Myocyte (in vitro differentiated cells): ENCODE measurements at regions not wholly inside any gene's neighbourhood (a gene's known extent, or its start where the extent isn't known, plus 50 kb on each side); places are given as distances from the start of the nearest gene placed in this dataset.
"Not testable (repeated sequence)": the region's sequence is repeated elsewhere in the genome, so short reads cannot be mapped to it uniquely, and the experiment has no call there.

Experiments used
- DNase-seq: peaks from one replicate; pipeline ENCODE4 v3.0.0-alpha.2; 2012; ENCODE audit warnings: low read depth

- no peak for DNase-seq
Observed at GRCh38 chr2:60357996-60358395, 195.5 kb downstream of the BCL11A start.

GRCh38 chr2:60356346-60356745 is 197.1 kb downstream of the BCL11A start:
- DNase-seq: no peak

- DNase-seq: no peak
Observed at GRCh38 chr2:60355849-60356261, 197.6 kb downstream of the BCL11A start.

- DNase-seq: no peak
Observed at GRCh38 chr2:60354713-60355112, 198.7 kb downstream of the BCL11A start.

- DNase-seq: no peak
Observed at GRCh38 chr2:60353863-60354262, 199.6 kb downstream of the BCL11A start.

GRCh38 chr2:60353406-60353800 is 200.1 kb downstream of the BCL11A start:
- DNase-seq: no peak

- no peak for DNase-seq
Observed at GRCh38 chr2:60352491-60353405, 200.7 kb downstream of the BCL11A start.

- no peak for DNase-seq
Observed at GRCh38 chr2:60351802-60352201, 201.7 kb downstream of the BCL11A start.

GRCh38 chr2:60351321-60351720 is 202.1 kb downstream of the BCL11A start:
- no peak for DNase-seq

- no peak for DNase-seq
Observed at GRCh38 chr2:60350791-60351190, 202.7 kb downstream of the BCL11A start.

GRCh38 chr2:60347781-60348180 is 205.7 kb downstream of the BCL11A start:
- DNase-seq: no peak

GRCh38 chr2:60342491-60342890 is 211.0 kb downstream of the BCL11A start:
- DNase-seq: not testable (repeated sequence)

- DNase-seq: no peak
Observed at GRCh38 chr2:60341151-60341550, 212.3 kb downstream of the BCL11A start.

- DNase-seq: no peak
Observed at GRCh38 chr2:60339286-60339685, 214.2 kb downstream of the BCL11A start.

GRCh38 chr2:60337142-60337497 is 216.3 kb downstream of the BCL11A start:
- DNase-seq: no peak

- DNase-seq: no peak
Observed at GRCh38 chr2:60336442-60337141, 216.9 kb downstream of the BCL11A start.

GRCh38 chr2:60335533-60336237 is 217.8 kb downstream of the BCL11A start:
- no peak for DNase-seq

GRCh38 chr2:60334610-60335009 is 218.8 kb downstream of the BCL11A start:
- DNase-seq: no peak

- no peak for DNase-seq
Observed at GRCh38 chr2:60333264-60333663, 220.2 kb downstream of the BCL11A start.

GRCh38 chr2:60331115-60331809 is 222.2 kb downstream of the BCL11A start:
- DNase-seq: no peak

GRCh38 chr2:60329225-60329624 is 224.2 kb downstream of the BCL11A start:
- no peak for DNase-seq
